Stomach smooth muscle (tissue), 2 donors: ENCODE measurements at regions not wholly inside any gene's neighbourhood (a gene's known extent, or its start where the extent isn't known, plus 50 kb on each side); places are given as distances from the start of the nearest gene placed in this dataset.

Experiments
- H3K27ac ChIP-seq: one replicate; pipeline ENCODE4 v1.7.0; 2013; ENCODE audit warnings: mild to moderate bottlenecking, low read length, inconsistent platforms
- H3K27me3 ChIP-seq, 2 donors: one replicate each; pipeline ENCODE4 v1.7.0; 2013; ENCODE audit warnings: low read length in 2 of 2; ENCODE audit not compliant: insufficient read depth in 2 of 2, control insufficient read depth in 1 of 2
- H3K36me3 ChIP-seq, 2 donors: one replicate each; pipeline ENCODE4 v1.7.0; 2013; ENCODE audit warnings: low read length in 2 of 2; ENCODE audit not compliant: control insufficient read depth in 2 of 2, insufficient read depth in 2 of 2
- H3K4me1 ChIP-seq: one replicate; pipeline ENCODE4 v1.7.0; 2013; ENCODE audit warnings: low read length; ENCODE audit not compliant: control insufficient read depth, insufficient read depth
- H3K4me3 ChIP-seq, 2 donors: one replicate each; pipeline ENCODE4 v1.7.0; 2013; ENCODE audit warnings: low read length in 2 of 2
- H3K9ac ChIP-seq, 2 donors: one replicate each; pipeline ENCODE4 v1.7.0; 2013; ENCODE audit warnings: low read length in 2 of 2, mild to moderate bottlenecking in 1 of 2
- H3K9me3 ChIP-seq, 2 donors: one replicate each; pipeline ENCODE4 v1.7.0; 2013; ENCODE audit warnings: low read length in 2 of 2; ENCODE audit not compliant: control insufficient read depth in 2 of 2
- donor health status: healthy.
- donor health status: Pancreatic carcinoma.

DNA sequence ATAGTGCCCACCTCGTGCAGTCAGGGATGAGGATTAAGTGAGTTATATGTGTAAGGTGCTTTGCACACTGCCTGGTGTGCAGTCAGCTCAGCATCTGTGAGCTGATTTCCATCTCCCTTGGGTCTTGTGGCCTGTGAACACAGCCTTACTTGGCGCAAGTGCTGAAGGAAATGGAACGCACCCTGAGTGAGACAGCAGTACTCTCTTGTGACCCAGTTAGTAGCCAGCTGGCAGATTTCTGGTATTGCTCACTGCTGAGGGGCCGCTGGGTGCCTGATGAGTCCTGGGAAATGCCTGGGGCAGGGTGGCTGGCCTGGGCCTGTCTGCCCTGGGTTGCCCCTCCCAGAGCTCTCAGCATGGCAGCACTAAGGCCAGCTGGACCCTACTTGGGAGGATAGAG is 90.9 kb upstream of the BOD1 start:
- no peaks in the 10 kb centered on the region for H3K36me3 ChIP-seq
- no peak overlapping the region for H3K27ac ChIP-seq
- H3K4me1 ChIP-seq: no peaks in the 10 kb centered on the region
- H3K9me3 ChIP-seq: no peaks in the 10 kb centered on the region
- H3K9ac ChIP-seq: no peak overlapping the region
- no peaks in the 10 kb centered on the region for H3K27me3 ChIP-seq
- no peak overlapping the region for H3K4me3 ChIP-seq

DNA sequence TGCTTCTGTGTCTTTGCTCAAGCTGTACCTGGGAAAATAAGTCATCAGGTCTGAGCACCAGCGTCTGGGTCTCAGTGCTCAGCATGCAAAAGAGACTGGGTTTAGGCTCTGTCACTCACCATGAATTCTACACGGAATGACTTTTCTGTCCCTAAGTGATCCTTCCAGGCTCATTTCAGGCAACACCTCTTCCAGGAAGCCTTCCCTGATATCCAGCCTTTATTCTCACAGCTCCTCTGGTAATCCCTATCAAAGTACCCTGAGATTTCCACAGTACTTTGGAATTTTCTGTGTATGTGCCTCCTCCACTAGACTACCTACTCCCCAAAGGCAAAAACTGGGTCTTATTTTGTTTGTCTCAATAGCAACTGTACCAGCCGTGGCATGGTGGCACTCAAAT is 92.7 kb upstream of the BOD1 start:
- Histone ChIP-seq H3K27me3 (no peaks in the 10 kb centered on the region), H3K27ac (no peak overlapping the region), H3K4me1 (no peaks in the 10 kb centered on the region)

DNA sequence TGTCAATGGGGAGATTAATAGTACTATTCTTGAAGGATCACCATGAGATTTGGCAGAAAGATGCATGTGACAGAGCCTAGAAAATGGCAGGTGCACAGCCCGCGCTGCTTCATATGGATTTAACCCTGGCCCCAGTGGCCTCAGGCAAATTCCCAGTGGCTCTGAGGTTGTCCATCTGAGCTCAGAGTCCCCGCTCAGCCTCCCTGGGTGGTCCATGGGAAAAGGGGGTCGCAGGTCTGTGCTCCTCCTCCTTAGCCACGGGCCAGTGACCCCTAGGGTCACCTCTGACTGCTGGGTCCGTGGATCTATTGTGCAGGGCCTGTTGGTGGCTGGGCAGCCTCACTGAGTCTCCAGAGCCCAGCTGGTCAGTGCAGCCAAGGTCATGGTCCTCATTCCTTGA is 93.3 kb upstream of the BOD1 start:
- Histone ChIP-seq H3K27ac (no peak overlapping the region), H3K36me3 (no peaks in the 10 kb centered on the region), H3K4me1 (no peaks in the 10 kb centered on the region), H3K9ac (no peak overlapping the region), H3K9me3 (no peaks in the 10 kb centered on the region), H3K4me3 (no peak overlapping the region), H3K27me3 (no peaks in the 10 kb centered on the region)

More for the DNA sequence above, 92.7 kb upstream of the BOD1 start:
- Histone ChIP-seq H3K9me3 (no peaks in the 10 kb centered on the region), H3K9ac (no peak overlapping the region), H3K36me3 (no peaks in the 10 kb centered on the region), H3K4me3 (no peak overlapping the region)

DNA sequence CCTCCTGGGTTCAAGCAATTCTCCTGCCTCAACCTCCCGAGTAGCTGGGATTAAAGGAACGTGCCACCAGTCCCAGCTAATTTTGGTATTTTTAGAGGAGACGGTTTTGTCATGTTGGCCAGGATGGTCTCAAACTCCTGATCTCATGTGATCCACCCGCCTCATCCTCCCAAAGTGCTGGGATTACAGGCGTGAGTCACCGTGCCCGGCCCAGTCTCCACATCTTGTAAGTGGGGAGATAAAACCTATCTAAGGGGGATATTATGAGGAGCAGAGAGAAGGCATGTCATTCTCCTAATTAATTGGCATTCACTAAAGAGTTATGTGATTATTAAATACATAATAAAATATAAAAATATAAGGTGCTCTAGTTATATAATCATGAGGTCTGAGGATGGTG is 94.1 kb upstream of the BOD1 start:
- Histone ChIP-seq H3K4me1 (peaks cover 1% of the 10 kb centered on the region), H3K27ac (no peak overlapping the region), H3K9me3 (no peaks in the 10 kb centered on the region), H3K27me3 (no peaks in the 10 kb centered on the region), H3K36me3 (no peaks in the 10 kb centered on the region), H3K4me3 (no peak overlapping the region), H3K9ac (no peak overlapping the region)

DNA sequence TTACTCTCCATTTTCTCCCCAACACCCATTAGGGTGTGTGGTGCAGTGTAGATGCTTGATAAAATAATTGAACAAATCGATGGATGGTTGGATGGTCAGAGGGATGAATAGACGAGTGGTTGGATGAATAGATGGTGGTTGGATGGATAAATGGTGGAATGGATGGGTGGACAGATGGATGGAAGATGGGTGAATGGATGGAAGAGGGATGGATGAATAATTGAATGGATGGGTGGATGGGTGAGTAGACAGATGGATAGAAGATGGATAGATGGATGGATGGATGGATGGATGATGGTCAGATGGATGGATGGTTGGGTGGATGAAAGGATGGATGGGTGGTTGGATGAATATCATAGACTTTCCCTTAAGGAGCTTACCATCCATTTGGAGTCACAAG is 95.0 kb upstream of the BOD1 start:
- peaks cover 4% of the 10 kb centered on the region for H3K4me1 ChIP-seq
- H3K4me3 ChIP-seq: no peak overlapping the region
- H3K9me3 ChIP-seq: no peaks in the 10 kb centered on the region
- H3K36me3 ChIP-seq: no peaks in the 10 kb centered on the region
- no peaks in the 10 kb centered on the region for H3K27me3 ChIP-seq
- no peak overlapping the region for H3K27ac ChIP-seq
- no peak overlapping the region for H3K9ac ChIP-seq

DNA sequence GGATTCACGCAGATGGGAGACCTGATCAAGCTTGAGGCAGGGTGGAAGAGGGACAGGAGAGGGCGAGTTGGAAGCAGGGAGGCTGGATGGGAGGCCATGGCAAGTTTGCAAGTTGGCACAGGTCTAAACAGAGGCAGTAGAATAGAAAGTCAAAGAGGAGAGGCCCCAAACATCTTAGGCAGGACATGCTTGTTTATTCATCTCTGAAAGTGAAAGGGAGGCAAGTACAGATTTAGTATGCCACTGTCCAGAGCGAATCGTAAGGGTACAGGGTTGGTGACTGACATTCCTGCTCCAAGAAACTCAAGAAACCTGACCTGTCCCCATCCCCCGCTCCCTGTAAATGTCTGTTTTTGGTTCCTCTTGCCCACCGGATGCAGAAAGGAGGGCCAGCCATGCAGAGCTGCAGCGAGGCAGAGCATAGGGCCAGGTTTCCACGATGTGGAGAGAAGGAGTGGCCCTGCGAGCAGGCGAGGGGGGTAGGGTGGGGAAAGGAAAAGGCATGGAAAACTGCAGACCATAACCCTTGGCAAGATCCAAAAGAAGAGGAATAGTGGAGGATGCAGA is 96.2 kb upstream of the BOD1 start:
- Histone ChIP-seq H3K36me3 (no peaks in the 10 kb centered on the region), H3K27me3 (no peaks in the 10 kb centered on the region), H3K27ac (no peak overlapping the region), H3K4me1 (peaks cover 4% of the 10 kb centered on the region), H3K9me3 (no peaks in the 10 kb centered on the region), H3K9ac (no peak overlapping the region), H3K4me3 (no peak overlapping the region)

DNA sequence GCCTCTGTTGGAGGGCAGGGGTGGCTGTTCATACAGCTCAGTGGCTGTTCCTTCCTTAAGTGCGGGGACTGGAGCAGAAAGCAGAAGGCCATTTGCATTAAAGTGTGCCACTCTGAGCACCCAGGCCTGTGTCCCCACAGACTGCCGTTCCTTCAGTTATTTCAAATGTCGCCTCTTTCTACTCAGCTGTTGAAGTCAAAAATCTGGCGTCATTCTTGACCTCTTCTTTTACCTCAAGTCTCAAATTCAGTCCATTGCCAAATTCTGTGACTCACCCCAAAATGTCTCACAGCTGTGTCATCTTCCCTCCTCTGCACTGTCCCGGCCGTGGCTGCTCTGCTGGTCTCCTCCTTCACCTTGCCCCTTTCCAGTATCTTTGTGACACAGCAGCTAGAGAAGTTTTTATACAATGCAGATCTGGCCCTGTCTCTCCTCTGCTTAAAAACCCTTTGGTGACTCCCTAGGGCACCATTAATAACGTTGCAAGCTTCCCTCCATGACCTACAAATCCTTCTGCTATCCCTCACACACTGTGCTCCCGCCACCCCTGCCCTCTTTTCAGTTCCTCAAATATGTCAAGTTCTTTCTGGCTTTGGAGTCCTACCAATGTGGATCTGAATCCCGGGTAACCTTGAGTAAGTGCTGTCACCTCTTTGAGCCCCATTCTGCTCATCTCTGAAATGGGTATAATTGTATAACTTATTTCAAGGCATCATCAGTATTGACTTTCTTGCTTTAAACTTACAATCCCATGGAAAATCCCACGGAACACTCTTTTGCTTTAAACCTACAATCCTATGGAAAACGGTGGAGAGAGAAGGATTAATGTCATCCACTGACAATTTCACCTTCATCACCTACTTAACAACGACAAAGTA is 98.3 kb upstream of the BOD1 start:
- H3K36me3 ChIP-seq: no peaks in the 10 kb centered on the region
- H3K9ac ChIP-seq: no peak overlapping the region
- H3K9me3 ChIP-seq: no peaks in the 10 kb centered on the region
- no peak overlapping the region for H3K27ac ChIP-seq
- H3K27me3 ChIP-seq: peaks cover 0 to 4% of the 10 kb centered on the region in 2 donors
- no peak overlapping the region for H3K4me3 ChIP-seq
- peaks cover 4% of the 10 kb centered on the region for H3K4me1 ChIP-seq

DNA sequence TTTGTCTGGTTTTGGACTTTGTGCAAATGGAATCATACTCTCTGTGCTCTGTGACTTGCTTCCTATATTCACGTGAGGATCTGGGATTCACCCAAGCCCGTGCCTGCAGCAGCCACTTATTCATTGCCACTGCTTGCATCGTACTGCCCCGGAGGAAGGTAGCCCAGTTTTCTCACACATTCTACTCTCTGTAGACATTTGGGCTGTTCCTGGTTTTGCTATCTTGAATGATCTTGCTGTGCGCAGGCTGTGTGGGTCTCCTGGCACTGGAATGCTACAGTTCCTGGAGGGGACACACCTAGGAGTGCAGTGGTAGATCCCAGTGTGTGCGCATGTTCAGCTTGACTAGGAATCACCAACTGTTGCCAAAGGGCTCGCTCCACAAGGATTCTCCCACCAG is 99.2 kb upstream of the BOD1 start:
- H3K36me3 ChIP-seq: no peaks in the 10 kb centered on the region
- peaks cover 0 to 4% of the 10 kb centered on the region in 2 donors for H3K27me3 ChIP-seq
- peaks cover 4% of the 10 kb centered on the region for H3K4me1 ChIP-seq
- no peak overlapping the region for H3K9ac ChIP-seq
- H3K9me3 ChIP-seq: no peaks in the 10 kb centered on the region
- no peak overlapping the region for H3K27ac ChIP-seq
- H3K4me3 ChIP-seq: no peak overlapping the region

DNA sequence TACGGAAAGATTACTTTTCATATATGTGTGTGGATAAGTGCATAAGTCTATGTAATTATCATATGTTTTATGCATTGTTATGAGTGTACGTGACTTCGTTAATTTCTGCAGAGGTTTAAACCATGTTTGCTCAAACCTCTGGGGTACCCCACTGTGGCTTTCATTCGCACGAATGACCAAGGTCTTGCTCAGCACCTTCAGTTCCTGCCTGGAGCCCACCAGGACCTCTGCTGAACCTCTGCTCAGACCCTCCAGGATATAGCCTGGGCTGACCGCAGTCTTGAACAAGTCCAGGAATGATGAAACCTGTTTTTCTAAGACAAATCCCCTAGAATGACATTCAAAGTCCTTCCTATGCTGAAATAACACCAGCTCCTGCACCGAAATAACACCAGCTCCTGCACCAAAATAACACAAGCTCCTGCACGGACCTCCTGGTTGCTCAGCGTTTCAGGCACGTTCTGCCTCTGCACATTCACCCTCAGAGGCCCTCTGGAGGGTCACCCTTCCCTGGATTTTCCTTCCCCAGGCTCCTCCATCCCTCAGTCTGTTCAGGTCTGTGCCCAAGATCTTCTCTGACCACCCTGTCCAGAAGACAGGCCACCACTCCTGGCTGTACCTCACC is 99.7 kb upstream of the BOD1 start:
- no peak overlapping the region for H3K27ac ChIP-seq
- H3K9ac ChIP-seq: no peak overlapping the region
- H3K27me3 ChIP-seq: peaks cover 0 to 4% of the 10 kb centered on the region in 2 donors
- H3K36me3 ChIP-seq: no peaks in the 10 kb centered on the region
- peaks cover 4% of the 10 kb centered on the region for H3K4me1 ChIP-seq
- H3K4me3 ChIP-seq: no peak overlapping the region
- no peaks in the 10 kb centered on the region for H3K9me3 ChIP-seq

DNA sequence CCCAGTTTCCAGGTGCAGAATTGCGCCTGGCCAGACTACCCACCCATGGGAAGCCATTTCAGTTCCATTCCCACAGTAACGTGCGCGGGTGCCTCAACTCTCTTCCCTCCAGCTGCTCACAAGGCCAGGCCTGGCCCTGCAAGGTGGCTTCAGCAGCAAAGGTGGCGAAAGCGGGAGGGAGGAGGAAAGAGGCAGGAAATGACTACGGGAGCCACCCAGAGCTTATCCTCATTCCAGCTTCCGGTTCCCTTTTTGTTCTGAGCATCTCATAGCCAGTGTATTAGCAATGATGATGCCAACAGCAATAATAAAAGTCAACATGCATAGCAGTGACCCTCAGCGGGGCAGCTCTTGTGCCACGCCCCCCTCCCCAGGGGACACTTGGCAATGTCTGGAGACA is 101.5 kb upstream of the BOD1 start:
- H3K27me3 ChIP-seq: peaks cover 0 to 4% of the 10 kb centered on the region in 2 donors
- no peaks in the 10 kb centered on the region for H3K9me3 ChIP-seq
- peaks cover 4% of the 10 kb centered on the region for H3K4me1 ChIP-seq
- H3K9ac ChIP-seq: no peak overlapping the region
- H3K27ac ChIP-seq: no peak overlapping the region
- no peaks in the 10 kb centered on the region for H3K36me3 ChIP-seq
- H3K4me3 ChIP-seq: no peak overlapping the region

DNA sequence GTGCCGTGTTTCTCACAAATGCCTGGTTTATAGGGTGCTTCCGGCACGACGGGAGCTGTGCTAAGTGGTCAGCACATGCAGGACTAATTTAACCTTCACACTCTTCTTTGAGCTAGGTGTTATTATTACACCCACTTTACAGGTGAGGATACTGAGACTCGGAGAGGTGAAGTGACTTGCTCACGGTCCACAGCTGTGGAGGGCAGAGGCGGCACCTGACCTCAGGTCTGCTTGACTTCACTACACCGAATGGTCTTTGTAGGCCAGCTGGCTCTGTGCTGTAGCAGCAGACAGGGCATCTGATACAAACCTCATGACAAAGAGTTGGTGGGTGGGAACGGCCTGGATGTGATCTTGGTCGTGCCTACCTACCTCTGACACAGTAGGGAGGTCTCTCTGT is 102.0 kb upstream of the BOD1 start:
- no peak overlapping the region for H3K9ac ChIP-seq
- no peak overlapping the region for H3K4me3 ChIP-seq
- peaks cover 0 to 4% of the 10 kb centered on the region in 2 donors for H3K27me3 ChIP-seq
- peaks cover 4% of the 10 kb centered on the region for H3K4me1 ChIP-seq
- no peak overlapping the region for H3K27ac ChIP-seq
- H3K9me3 ChIP-seq: no peaks in the 10 kb centered on the region
- H3K36me3 ChIP-seq: no peaks in the 10 kb centered on the region
